OCI-LY1 (cell line): ENCODE measurements at regions not wholly inside any gene's neighbourhood (a gene's known extent, or its start where the extent isn't known, plus 50 kb on each side); places are given as distances from the start of the nearest gene placed in this dataset.

Source experiments
- H2AFZ ChIP-seq: fragments of 200-600 bp; sonication (generic), shearing (Covaris generic); 2 replicates; pipeline ENCODE4 v1.6.0; 2014; ENCODE audit warnings: antibody characterized with exemption, mild to moderate bottlenecking, low read length
- H3F3A ChIP-seq: fragments of 200-600 bp; sonication (generic), shearing (Covaris generic); 2 replicates; pipeline ENCODE4 v1.6.0; 2014; ENCODE audit warnings: mild to moderate bottlenecking, antibody characterized with exemption, low read length, moderate library complexity; ENCODE audit not compliant: insufficient read depth
- H3K27ac ChIP-seq: fragments of 200-600 bp; sonication (generic); 2 replicates; pipeline ENCODE4 v1.5.1; 2014; ENCODE audit warnings: low read length, mixed run types, mild to moderate bottlenecking, low read depth; ENCODE audit not compliant: poor library complexity, severe bottlenecking
- H3K27me3 ChIP-seq: fragments of 200-600 bp; sonication (generic); 2 replicates; pipeline ENCODE4 v1.6.0; 2014; ENCODE audit warnings: antibody characterized with exemption, mild to moderate bottlenecking, low read length, moderate library complexity; ENCODE audit not compliant: insufficient read depth
- H3K36me3 ChIP-seq: fragments of 200-600 bp; sonication (generic); 2 replicates; pipeline ENCODE4 v1.6.1; 2014; ENCODE audit warnings: mild to moderate bottlenecking, antibody characterized with exemption, low read length, moderate library complexity, mixed read lengths; ENCODE audit not compliant: insufficient read depth
- H3K4me1 ChIP-seq: fragments of 200-600 bp; sonication (generic); 2 replicates; pipeline ENCODE4 v1.5.1; 2014; ENCODE audit warnings: mild to moderate bottlenecking, low read length, moderate library complexity; ENCODE audit not compliant: insufficient read depth, severe bottlenecking
- H3K4me2 ChIP-seq: fragments of 200-600 bp; sonication (generic), shearing (Covaris generic); 2 replicates; pipeline ENCODE4 v1.6.1; 2014; ENCODE audit warnings: low read length
- H3K4me3 ChIP-seq: fragments of 200-600 bp; sonication (generic); 2 replicates; pipeline ENCODE4 v1.5.1; 2014; ENCODE audit warnings: low read length, low read depth, mild to moderate bottlenecking, mixed read lengths; ENCODE audit not compliant: poor library complexity, severe bottlenecking
- H3K79me2 ChIP-seq: fragments of 200-600 bp; shearing (Covaris generic); 2 replicates; pipeline ENCODE4 v1.6.1; 2016; ENCODE audit warnings: mixed run types, low read length, mixed read lengths; ENCODE audit not compliant: insufficient read depth
- H3K9ac ChIP-seq: fragments of 200-600 bp; sonication (generic), shearing (Covaris generic); 2 replicates; pipeline ENCODE4 v1.6.1; 2014; ENCODE audit warnings: mild to moderate bottlenecking, low read length, mixed read lengths
- H3K9me2 ChIP-seq: fragments of 200-600 bp; sonication (generic), shearing (Covaris generic); 2 replicates; pipeline ENCODE4 v1.6.1; 2014; ENCODE audit warnings: low read depth, mild to moderate bottlenecking, low read length, mixed read lengths
- H3K9me3 ChIP-seq: fragments of 200-600 bp; shearing (Covaris generic); 2 replicates; pipeline ENCODE4 v1.6.1; 2014; ENCODE audit warnings: low read length, mixed read lengths
- H4K20me1 ChIP-seq: fragments of 200-600 bp; sonication (generic), shearing (Covaris generic); 2 replicates; pipeline ENCODE4 v1.6.0; 2016; ENCODE audit warnings: mild to moderate bottlenecking, low read length; ENCODE audit not compliant: insufficient read depth
- EZH2 ChIP-seq: fragments of 200-600 bp; sonication (generic), shearing (Covaris generic); IDR thresholded peaks from 2 replicates; pipeline ENCODE4 v1.8.0; 2017; ENCODE audit warnings: borderline replicate concordance, mixed run types, mild to moderate bottlenecking, antibody characterized with exemption, low read length, moderate library complexity, mixed read lengths
- TF ChIP-seq, protein P1 (sequence below): fragments of 200-600 bp; sonication (generic), shearing (Covaris generic); IDR thresholded peaks from 2 replicates; pipeline ENCODE4 v1.5.1; 2017; ENCODE audit warnings: mild to moderate bottlenecking, antibody characterized with exemption, low read length, moderate library complexity, mixed read lengths

DNA sequence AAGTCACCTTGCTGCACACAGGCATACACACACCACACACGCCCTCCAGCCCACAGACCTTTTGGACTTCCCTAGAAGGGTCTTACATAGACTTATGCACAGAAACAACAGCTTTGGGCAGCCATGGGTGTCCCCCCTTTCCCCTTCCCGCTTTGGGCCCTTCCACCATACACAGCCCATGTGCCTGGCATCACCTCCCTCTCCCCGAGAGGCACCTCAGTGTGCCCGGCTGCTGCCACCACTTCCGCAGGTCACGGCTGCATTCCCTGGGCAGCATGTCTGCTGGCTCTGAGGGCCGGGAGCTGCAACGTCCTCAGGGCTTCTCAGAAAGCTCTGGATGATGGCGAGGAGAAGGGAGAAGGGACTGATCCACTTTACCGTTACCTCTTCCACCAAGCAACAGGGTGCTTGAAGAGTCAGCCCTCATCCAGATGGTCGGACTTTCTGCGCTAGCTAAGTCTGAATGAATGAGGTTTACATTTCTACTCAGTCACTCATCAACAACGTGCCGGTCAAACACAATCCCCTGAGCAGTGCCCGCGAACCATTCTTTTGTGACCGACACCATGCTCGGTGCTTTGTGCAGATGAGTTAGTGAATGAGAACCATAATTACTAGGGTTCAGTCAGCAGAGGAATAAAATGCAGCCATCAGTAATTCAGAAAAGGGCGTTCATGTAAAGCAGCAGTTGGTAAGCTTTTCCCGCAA is 72.2 kb upstream of the BCL11B start:
- no peak overlapping the region for H3K9ac ChIP-seq
- no peaks in the 10 kb centered on the region for H3K36me3 ChIP-seq
- no peak for TF ChIP-seq EZH2
- TF ChIP-seq, protein P1, sequence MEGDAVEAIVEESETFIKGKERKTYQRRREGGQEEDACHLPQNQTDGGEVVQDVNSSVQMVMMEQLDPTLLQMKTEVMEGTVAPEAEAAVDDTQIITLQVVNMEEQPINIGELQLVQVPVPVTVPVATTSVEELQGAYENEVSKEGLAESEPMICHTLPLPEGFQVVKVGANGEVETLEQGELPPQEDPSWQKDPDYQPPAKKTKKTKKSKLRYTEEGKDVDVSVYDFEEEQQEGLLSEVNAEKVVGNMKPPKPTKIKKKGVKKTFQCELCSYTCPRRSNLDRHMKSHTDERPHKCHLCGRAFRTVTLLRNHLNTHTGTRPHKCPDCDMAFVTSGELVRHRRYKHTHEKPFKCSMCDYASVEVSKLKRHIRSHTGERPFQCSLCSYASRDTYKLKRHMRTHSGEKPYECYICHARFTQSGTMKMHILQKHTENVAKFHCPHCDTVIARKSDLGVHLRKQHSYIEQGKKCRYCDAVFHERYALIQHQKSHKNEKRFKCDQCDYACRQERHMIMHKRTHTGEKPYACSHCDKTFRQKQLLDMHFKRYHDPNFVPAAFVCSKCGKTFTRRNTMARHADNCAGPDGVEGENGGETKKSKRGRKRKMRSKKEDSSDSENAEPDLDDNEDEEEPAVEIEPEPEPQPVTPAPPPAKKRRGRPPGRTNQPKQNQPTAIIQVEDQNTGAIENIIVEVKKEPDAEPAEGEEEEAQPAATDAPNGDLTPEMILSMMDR, result no peak

DNA sequence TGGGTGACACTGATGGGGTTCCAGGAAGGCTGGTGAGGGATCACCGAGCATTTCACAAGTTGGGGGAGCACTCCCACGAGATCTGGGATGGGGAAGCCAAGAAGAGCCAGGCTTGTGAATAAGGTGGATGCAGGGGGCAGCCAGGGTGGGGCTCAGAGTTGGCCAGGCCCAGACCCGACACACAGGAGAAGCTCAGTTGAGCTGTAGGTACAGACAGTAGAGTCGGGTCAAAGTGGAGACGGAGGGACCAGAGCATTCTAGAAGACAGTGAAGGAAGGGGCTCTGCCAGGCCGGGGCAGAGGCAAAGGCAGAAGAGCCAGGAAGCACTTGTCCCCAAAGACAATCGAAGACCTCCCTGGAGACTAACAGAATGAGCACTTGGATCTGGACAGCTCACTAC is 70.9 kb upstream of the BCL11B start:
- H4K20me1 ChIP-seq, result no peaks in the 10 kb centered on the region
- no peak overlapping the region for H3K4me2 ChIP-seq
- no peak overlapping the region for H3K9ac ChIP-seq
- H3K4me1 ChIP-seq, result no peaks in the 10 kb centered on the region
- no peaks in the 10 kb centered on the region for H3K79me2 ChIP-seq
- H3K27ac ChIP-seq, result no peak overlapping the region
- H3K4me3 ChIP-seq, result no peak overlapping the region
- TF ChIP-seq EZH2, result no peak
- TF ChIP-seq, protein P1, result no peak
- no peak overlapping the region for H2AFZ ChIP-seq
- no peaks in the 10 kb centered on the region for H3K9me2 ChIP-seq
- H3F3A ChIP-seq, result no peaks in the 10 kb centered on the region
- H3K27me3 ChIP-seq, result 0 out of 2 replicates have a peak, but pooled peaks cover 5% of the 10 kb centered on the region
- no peaks in the 10 kb centered on the region for H3K36me3 ChIP-seq
- no peaks in the 10 kb centered on the region for H3K9me3 ChIP-seq

More for the DNA sequence above, 72.2 kb upstream of the BCL11B start:
- no peak overlapping the region for H3K27ac ChIP-seq
- no peaks in the 10 kb centered on the region for H3K79me2 ChIP-seq
- no peak overlapping the region for H2AFZ ChIP-seq
- H3K9me2 ChIP-seq, result no peaks in the 10 kb centered on the region
- 0 out of 2 replicates have a peak, but pooled peaks cover 5% of the 10 kb centered on the region for H3K27me3 ChIP-seq
- no peaks in the 10 kb centered on the region for H4K20me1 ChIP-seq
- H3K9me3 ChIP-seq, result no peaks in the 10 kb centered on the region
- no peak overlapping the region for H3K4me2 ChIP-seq
- no peaks in the 10 kb centered on the region for H3K4me1 ChIP-seq
- no peaks in the 10 kb centered on the region for H3F3A ChIP-seq
- no peak overlapping the region for H3K4me3 ChIP-seq

DNA sequence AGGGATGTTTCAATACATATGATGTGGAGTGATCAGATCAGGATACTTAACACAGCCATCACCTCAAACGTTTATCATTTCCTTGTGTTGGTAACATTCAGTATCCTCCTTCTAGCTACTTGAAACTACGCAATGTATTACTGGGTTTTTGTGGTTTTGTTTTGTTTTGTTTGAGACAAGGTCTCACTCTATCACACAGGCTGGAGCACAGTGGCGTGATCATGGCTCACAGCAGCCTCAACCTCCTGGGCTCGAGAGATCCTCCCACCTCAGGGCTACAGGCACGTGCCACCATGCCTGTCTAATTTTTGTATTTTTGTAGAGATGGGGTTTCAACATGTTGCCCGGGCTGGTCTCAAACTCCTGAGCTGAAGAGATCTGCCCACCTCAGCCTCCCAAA is 70.2 kb upstream of the BCL11B start:
- no peak overlapping the region for H3K9ac ChIP-seq
- TF ChIP-seq EZH2, result no peak
- TF ChIP-seq, protein P1, result no peak
- no peak overlapping the region for H3K4me2 ChIP-seq
- 0 out of 2 replicates have a peak, but pooled peaks cover 5% of the 10 kb centered on the region for H3K27me3 ChIP-seq
- no peaks in the 10 kb centered on the region for H3K79me2 ChIP-seq
- no peaks in the 10 kb centered on the region for H4K20me1 ChIP-seq
- H3K9me3 ChIP-seq, result no peaks in the 10 kb centered on the region
- H3K4me1 ChIP-seq, result no peaks in the 10 kb centered on the region
- no peaks in the 10 kb centered on the region for H3K36me3 ChIP-seq
- no peak overlapping the region for H3K27ac ChIP-seq
- H3K9me2 ChIP-seq, result no peaks in the 10 kb centered on the region
- H2AFZ ChIP-seq, result no peak overlapping the region
- no peaks in the 10 kb centered on the region for H3F3A ChIP-seq
- no peak overlapping the region for H3K4me3 ChIP-seq
